ENCODE measurements at regions not wholly inside any gene's neighbourhood (a gene's known extent, or its start where the extent isn't known, plus 50 kb on each side); places are given as distances from the start of the nearest gene placed in this dataset.
"Not testable (repeated sequence)": the region's sequence is repeated elsewhere in the genome, so short reads cannot be mapped to it uniquely, and the experiment has no call there.

DNA sequence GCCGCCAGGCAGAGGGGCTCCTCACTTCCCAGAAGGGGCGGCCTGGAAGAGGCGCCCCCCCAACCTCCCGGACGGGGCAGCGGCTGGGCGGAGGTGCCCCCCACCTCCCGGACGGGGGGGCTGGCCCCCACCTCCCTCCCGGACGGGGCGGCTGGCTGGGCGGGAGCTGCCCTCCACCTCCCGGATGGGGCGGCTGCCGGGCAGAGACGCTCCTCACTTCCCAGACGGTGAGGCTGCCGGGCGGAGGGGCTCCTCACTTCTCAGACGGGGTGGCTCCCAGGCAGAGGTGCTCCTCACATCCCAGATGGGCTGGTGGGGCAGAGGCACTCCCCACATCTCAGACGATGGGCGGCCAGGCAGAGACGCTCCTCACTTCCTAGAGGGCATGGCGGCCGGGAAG is 389.7 kb upstream of the EYS start:
- TF ChIP-seq, protein P1, sequence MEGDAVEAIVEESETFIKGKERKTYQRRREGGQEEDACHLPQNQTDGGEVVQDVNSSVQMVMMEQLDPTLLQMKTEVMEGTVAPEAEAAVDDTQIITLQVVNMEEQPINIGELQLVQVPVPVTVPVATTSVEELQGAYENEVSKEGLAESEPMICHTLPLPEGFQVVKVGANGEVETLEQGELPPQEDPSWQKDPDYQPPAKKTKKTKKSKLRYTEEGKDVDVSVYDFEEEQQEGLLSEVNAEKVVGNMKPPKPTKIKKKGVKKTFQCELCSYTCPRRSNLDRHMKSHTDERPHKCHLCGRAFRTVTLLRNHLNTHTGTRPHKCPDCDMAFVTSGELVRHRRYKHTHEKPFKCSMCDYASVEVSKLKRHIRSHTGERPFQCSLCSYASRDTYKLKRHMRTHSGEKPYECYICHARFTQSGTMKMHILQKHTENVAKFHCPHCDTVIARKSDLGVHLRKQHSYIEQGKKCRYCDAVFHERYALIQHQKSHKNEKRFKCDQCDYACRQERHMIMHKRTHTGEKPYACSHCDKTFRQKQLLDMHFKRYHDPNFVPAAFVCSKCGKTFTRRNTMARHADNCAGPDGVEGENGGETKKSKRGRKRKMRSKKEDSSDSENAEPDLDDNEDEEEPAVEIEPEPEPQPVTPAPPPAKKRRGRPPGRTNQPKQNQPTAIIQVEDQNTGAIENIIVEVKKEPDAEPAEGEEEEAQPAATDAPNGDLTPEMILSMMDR (IDR thresholded peaks at IDR 0.05; ENCODE audit: insufficient read depth, low read depth, low read length): no peak
- H3K4me3 ChIP-seq (ENCODE audit: low read depth, low read length): no peak overlapping the region
- no peak for DNase-seq (ENCODE audit: low read depth)

DNA sequence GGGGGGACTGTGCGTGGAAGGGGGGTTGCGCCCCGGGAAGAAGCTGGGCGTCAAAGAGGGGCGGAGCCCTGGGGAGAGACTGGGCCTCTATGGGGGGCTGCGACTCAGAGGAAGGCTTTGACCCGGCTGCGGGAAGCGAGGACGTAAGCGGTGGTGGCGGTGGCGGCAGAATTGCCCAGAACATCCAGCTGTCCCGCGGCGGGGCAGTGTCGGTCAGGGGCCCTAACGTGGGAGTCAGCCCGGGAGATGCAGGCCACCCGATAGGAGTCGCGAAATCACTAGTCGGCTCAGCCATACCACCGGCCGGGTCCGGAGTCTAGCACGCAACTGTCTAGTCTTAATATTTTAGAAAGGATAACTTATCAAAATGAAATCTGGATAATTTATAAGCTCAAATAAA is 387.6 kb upstream of the EYS start:
- TF ChIP-seq, protein P1 (IDR thresholded peaks at IDR 0.05; ENCODE audit: insufficient read depth, low read depth, low read length): no peak
- DNase-seq (ENCODE audit: low read depth): no peak

DNA sequence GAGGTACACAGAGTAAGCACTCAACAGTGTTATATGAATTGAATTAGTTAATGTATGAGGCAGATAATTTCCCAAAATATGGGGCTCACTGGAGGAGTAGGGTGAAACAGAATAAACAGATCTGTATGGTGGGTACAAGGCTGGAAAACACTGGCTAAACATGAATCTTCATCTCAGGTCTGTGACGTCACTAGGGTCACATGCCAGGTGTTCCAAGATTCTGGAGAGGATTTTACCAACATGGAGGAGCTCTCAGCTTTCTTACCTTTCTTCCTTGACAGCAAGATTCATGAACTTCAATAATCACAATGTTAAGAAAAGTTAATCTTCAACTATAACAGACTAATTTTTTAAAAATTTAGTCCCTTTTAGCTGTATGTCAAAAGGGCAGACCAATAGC is 385.3 kb upstream of the EYS start:
- H3K4me3 ChIP-seq (ENCODE audit: low read depth, low read length); DNase-seq (ENCODE audit: low read depth): not testable (repeated sequence)

More for the DNA sequence above, 387.6 kb upstream of the EYS start:
- no peak overlapping the region for H3K4me3 ChIP-seq (ENCODE audit: low read depth, low read length)

DNA sequence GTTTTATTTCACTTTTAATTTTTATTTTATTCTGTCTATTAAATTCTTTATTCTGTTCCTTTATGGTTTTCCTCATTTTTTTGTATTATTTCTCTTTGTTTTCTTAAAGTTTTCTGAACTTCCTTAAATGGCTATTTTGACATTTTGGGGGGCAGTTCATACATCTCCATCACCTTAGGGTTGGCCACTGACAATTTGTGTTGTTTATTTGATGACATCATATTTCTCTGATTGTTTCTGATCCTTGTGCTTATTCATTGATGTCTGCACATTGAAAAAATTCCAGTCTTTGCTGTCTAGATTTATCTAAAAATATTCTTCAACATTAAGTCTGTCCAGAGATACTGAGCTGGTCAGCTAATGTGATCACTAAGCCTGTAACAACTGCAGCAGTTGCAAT is 379.5 kb upstream of the EYS start:
- TF ChIP-seq, protein P1 (IDR thresholded peaks at IDR 0.05; ENCODE audit: insufficient read depth, low read depth, low read length): no peak
- H3K4me3 ChIP-seq (ENCODE audit: low read depth, low read length): no peak overlapping the region

DNA sequence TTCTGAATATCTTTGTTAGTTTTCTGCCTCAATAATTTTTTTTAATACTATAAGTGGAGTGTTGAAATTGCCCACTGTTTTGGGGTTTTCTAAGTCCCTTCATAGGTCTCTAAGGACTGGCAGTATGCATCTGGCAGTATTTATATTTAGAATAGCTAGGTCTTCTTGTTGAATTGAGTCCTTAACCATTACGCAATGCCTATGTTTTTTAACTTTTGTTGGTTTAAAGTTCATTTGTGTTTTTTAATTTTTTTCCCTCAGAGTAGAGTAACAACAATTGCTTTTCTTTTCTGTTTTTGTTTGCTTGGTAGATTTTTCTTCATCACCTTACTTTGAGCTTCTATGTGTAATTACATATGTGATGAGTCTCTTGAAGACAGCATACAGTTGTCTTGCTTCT is 375.9 kb upstream of the EYS start:
- H3K4me3 ChIP-seq (ENCODE audit: low read depth, low read length): no peak overlapping the region
- TF ChIP-seq, protein P1 (IDR thresholded peaks at IDR 0.05; ENCODE audit: insufficient read depth, low read depth, low read length): no peak
- no peak for DNase-seq (ENCODE audit: low read depth)

More for the DNA sequence above, 379.5 kb upstream of the EYS start:
- DNase-seq (ENCODE audit: low read depth): no peak

DNA sequence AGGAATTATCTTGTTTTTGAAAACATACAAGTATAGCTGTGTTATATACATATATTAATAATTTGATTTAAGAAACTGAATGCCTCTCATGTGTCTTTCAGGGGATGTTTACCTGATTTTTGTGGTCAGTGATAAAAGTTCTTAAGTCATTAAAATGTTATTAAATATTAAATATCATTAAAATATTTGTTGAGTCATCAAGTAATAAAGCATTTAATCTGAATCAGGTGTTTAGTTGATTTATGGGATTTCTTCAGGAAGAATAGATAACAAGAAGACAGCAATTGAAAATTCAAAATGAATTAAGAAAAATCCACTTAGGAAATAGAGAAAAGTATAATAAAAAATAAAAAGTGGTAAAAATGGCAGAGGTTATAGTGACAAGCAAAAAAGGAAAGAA is 361.9 kb upstream of the EYS start:
- no peak for DNase-seq (ENCODE audit: low read depth)
- TF ChIP-seq, protein P1 (IDR thresholded peaks at IDR 0.05; ENCODE audit: insufficient read depth, low read depth, low read length): no peak

DNA sequence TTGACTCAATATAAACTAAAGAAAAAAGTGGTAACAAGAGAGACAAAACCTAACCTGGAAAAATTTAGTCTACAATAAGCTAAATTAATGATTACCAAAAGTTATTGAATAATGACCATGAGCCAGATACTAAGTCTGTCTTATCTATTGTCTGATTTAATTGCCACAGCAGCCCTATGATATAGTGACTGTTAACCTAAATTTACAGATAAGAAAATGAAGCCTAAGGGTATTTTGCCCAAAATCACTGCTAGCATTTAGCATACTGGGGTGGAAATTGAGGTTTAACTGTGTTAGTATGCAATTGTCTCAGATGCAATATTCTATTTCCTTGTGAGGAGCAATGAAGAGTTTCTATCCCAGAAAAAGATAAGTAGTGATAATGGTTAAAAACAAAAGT is 361.0 kb upstream of the EYS start:
- no peak overlapping the region for H3K4me3 ChIP-seq (ENCODE audit: low read depth, low read length)
- no peak for DNase-seq (ENCODE audit: low read depth)
- TF ChIP-seq, protein P1 (IDR thresholded peaks at IDR 0.05; ENCODE audit: insufficient read depth, low read depth, low read length): no peak

More for the DNA sequence above, 361.9 kb upstream of the EYS start:
- no peak overlapping the region for H3K4me3 ChIP-seq (ENCODE audit: low read depth, low read length)
